ENCODE measurements at regions not wholly inside any gene's neighbourhood (a gene's known extent, or its start where the extent isn't known, plus 50 kb on each side); places are given as distances from the start of the nearest gene placed in this dataset.

GRCh38 chr14:71465316-71465715 is 466.9 kb upstream of the RGS6 start:
- peaks cover 41% of the 10 kb centered on the region for H3K4me1 ChIP-seq (ENCODE audit: control insufficient read depth, insufficient read depth, low read length)
- no peak overlapping the region for H3K4me2 ChIP-seq (ENCODE audit: low read length)
- no peak overlapping the region for H3K9ac ChIP-seq (ENCODE audit: low read depth, low read length)
- peaks cover 6% of the 10 kb centered on the region for H3K9me3 ChIP-seq (replicated peaks; ENCODE audit: low read length)
- H3K4me3 ChIP-seq (ENCODE audit: low read length): no peak overlapping the region
- peaks cover 4% of the 10 kb centered on the region for H3K36me3 ChIP-seq (ENCODE audit: insufficient read depth, low read length)
- H3K27me3 ChIP-seq (ENCODE audit: control insufficient read depth, insufficient read depth, low read length): no peaks in the 10 kb centered on the region

- H3K9ac ChIP-seq (ENCODE audit: low read depth, low read length): no peak overlapping the region
- H3K4me3 ChIP-seq (ENCODE audit: low read length): no peak overlapping the region
- peaks cover 6% of the 10 kb centered on the region for H3K9me3 ChIP-seq (replicated peaks; ENCODE audit: low read length)
- peaks cover 4% of the 10 kb centered on the region for H3K36me3 ChIP-seq (ENCODE audit: insufficient read depth, low read length)
- no peak overlapping the region for H3K4me2 ChIP-seq (ENCODE audit: low read length)
- H3K27me3 ChIP-seq (ENCODE audit: control insufficient read depth, insufficient read depth, low read length): no peaks in the 10 kb centered on the region
- peaks cover 41% of the 10 kb centered on the region for H3K4me1 ChIP-seq (ENCODE audit: control insufficient read depth, insufficient read depth, low read length)
Observed at GRCh38 chr14:71466251-71466650, 466.0 kb upstream of the RGS6 start.

DNA sequence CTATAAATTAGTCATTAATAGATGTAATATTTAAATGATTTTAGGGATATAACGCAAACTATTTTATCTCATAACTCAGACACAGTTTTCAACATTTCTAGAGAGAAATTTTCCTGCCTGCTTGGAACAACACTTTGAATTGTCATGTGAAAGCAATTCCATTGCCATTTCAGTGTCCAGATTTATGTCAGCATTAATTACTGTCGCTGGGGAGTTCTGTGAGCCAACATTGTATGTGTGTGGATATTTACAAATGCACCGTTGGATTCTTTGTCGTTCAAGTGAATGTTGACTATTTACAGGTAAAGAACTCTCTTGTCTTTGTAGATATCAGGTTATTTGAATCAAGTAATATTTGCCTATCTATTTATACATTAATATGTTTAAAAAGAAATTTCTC is 465.3 kb upstream of the RGS6 start:
- H3K4me3 ChIP-seq (ENCODE audit: low read length): no peak overlapping the region
- H3K9ac ChIP-seq (ENCODE audit: low read depth, low read length): peak overlapping the region; percentile 23
- H3K4me2 ChIP-seq (ENCODE audit: low read length): peak overlapping the region; percentile 28
- H3K27me3 ChIP-seq (ENCODE audit: control insufficient read depth, insufficient read depth, low read length): no peaks in the 10 kb centered on the region
- H3K9me3 ChIP-seq (replicated peaks; ENCODE audit: low read length): peaks cover 6% of the 10 kb centered on the region
- peaks cover 4% of the 10 kb centered on the region for H3K36me3 ChIP-seq (ENCODE audit: insufficient read depth, low read length)
- peaks cover 44% of the 10 kb centered on the region for H3K4me1 ChIP-seq (ENCODE audit: control insufficient read depth, insufficient read depth, low read length)

GRCh38 chr14:71467361-71467811 is 464.8 kb upstream of the RGS6 start:
- H3K27me3 ChIP-seq (ENCODE audit: control insufficient read depth, insufficient read depth, low read length): no peaks in the 10 kb centered on the region
- peak overlapping the region; percentile 28 for H3K4me2 ChIP-seq (ENCODE audit: low read length)
- peak overlapping the region; percentile 51 for H3K9ac ChIP-seq (ENCODE audit: low read depth, low read length)
- peaks cover 48% of the 10 kb centered on the region for H3K4me1 ChIP-seq (ENCODE audit: control insufficient read depth, insufficient read depth, low read length)
- peaks cover 4% of the 10 kb centered on the region for H3K36me3 ChIP-seq (ENCODE audit: insufficient read depth, low read length)
- no peak overlapping the region for H3K4me3 ChIP-seq (ENCODE audit: low read length)
- H3K9me3 ChIP-seq (replicated peaks; ENCODE audit: low read length): peaks cover 6% of the 10 kb centered on the region

DNA sequence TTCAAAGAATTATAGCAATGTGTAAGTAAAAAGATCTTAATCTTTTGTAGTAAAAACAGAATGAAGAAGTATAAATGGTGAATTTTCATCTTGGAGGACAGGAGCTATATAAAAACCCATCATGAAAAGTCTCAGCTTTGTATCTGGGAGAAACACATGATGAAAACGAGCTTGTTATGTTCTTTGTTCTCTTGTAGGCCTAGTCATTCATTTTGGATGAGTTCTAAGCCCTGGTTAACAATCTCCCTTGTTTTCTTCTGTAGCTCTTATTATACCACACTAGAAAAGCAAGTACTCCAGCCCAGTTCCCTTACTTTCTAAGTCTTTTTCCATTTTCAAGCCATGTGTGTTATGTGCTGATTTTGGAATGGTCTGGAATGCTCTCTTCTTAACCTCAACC is 463.5 kb upstream of the RGS6 start:
- H3K4me1 ChIP-seq (ENCODE audit: control insufficient read depth, insufficient read depth, low read length): peaks cover 58% of the 10 kb centered on the region
- no peaks in the 10 kb centered on the region for H3K27me3 ChIP-seq (ENCODE audit: control insufficient read depth, insufficient read depth, low read length)
- H3K36me3 ChIP-seq (ENCODE audit: insufficient read depth, low read length): peaks cover 4% of the 10 kb centered on the region
- no peak overlapping the region for H3K4me3 ChIP-seq (ENCODE audit: low read length)
- H3K9me3 ChIP-seq (replicated peaks; ENCODE audit: low read length): peaks cover 5% of the 10 kb centered on the region
- no peak overlapping the region for H3K4me2 ChIP-seq (ENCODE audit: low read length)
- H3K9ac ChIP-seq (ENCODE audit: low read depth, low read length): no peak overlapping the region

DNA sequence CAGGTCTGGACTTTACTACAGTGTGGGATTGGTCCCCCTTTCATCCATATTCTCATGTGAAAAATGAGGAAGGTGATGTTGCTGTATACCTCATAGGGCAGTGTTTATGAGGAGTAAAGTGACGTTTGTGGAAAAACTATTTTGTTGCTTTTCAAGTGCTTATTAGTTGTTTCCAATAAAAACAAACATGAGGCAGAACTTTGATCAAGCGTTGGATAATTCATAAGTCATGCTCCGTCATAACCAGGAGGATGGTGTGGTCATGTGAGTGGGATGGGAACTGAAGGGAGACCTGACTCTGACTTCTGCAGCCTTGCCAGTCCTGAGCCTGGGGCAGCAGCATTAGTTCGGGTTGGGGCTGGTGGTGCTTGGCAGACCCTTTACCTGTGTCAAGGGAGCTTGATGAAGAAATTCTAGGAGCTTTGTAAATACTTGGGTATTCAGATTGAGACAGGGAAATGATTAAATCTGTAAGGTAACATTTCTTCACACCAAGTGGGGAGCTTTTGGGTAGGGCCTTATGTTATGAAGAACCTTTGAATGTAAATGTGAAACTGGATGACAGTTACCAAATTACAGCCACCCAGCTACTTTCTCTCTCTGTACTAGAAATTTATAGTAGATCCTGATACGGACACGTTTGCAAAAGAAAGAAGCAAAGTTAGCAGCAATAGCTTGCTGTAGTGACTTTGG is 462.4 kb upstream of the RGS6 start:
- peaks cover 68% of the 10 kb centered on the region for H3K4me1 ChIP-seq (ENCODE audit: control insufficient read depth, insufficient read depth, low read length)
- no peak overlapping the region for H3K9ac ChIP-seq (ENCODE audit: low read depth, low read length)
- H3K27me3 ChIP-seq (ENCODE audit: control insufficient read depth, insufficient read depth, low read length): no peaks in the 10 kb centered on the region
- H3K4me3 ChIP-seq (ENCODE audit: low read length): no peak overlapping the region
- no peaks in the 10 kb centered on the region for H3K9me3 ChIP-seq (replicated peaks; ENCODE audit: low read length)
- H3K4me2 ChIP-seq (ENCODE audit: low read length): no peak overlapping the region
- H3K36me3 ChIP-seq (ENCODE audit: insufficient read depth, low read length): no peaks in the 10 kb centered on the region

DNA sequence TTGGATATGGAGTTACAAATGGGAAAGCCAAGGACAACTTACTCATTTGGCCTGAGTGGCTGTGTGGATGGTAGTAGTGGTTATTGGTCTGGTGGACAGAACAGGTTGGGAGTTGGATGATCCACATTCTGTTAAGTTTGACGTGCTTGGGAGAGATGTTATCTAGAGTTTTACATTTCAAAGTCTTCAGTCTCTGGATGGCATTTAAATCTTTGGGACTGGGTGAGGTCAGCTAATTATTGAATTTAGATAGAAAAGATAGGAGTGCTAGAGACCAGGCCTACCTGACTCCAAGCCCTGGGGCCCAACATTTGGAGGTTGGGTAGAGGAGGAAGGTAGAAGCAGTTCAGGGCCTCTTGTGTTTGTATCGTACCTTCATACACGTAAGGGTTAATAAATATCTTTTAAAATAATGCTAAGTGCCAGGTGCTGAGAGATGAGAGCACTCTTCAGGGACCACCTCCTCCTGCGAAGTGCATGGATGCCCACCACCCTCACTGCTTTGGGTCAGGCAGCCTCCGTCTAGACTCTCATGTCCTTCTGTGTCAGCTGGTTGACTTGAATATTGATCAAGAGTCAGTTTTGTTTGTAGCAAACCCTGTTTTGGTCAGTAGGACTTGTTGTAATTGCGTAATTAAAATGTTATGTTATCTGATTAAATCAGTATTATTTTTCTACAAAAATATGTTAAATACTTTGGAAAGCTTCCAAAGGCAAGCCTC is 460.4 kb upstream of the RGS6 start:
- H3K36me3 ChIP-seq (ENCODE audit: insufficient read depth, low read length): no peaks in the 10 kb centered on the region
- no peak overlapping the region for H3K9ac ChIP-seq (ENCODE audit: low read depth, low read length)
- no peak overlapping the region for H3K4me2 ChIP-seq (ENCODE audit: low read length)
- H3K9me3 ChIP-seq (replicated peaks; ENCODE audit: low read length): no peaks in the 10 kb centered on the region
- no peak overlapping the region for H3K4me3 ChIP-seq (ENCODE audit: low read length)
- H3K27me3 ChIP-seq (ENCODE audit: control insufficient read depth, insufficient read depth, low read length): no peaks in the 10 kb centered on the region
- peaks cover 66% of the 10 kb centered on the region for H3K4me1 ChIP-seq (ENCODE audit: control insufficient read depth, insufficient read depth, low read length)

GRCh38 chr14:71472356-71473340 is 459.6 kb upstream of the RGS6 start:
- Histone ChIP-seq H3K4me2 (ENCODE audit: low read length) (peak overlapping the region; percentile 11), H3K9me3 (replicated peaks; ENCODE audit: low read length) (no peaks in the 10 kb centered on the region), H3K9ac (ENCODE audit: low read depth, low read length) (peak overlapping the region; percentile 12), H3K4me3 (ENCODE audit: low read length) (no peak overlapping the region), H3K27me3 (ENCODE audit: control insufficient read depth, insufficient read depth, low read length) (no peaks in the 10 kb centered on the region), H3K36me3 (ENCODE audit: insufficient read depth, low read length) (no peaks in the 10 kb centered on the region), H3K4me1 (ENCODE audit: control insufficient read depth, insufficient read depth, low read length) (peaks cover 58% of the 10 kb centered on the region)

- Histone ChIP-seq H3K4me1 (ENCODE audit: control insufficient read depth, insufficient read depth, low read length) (peaks cover 51% of the 10 kb centered on the region), H3K4me2 (ENCODE audit: low read length) (no peak overlapping the region), H3K9me3 (replicated peaks; ENCODE audit: low read length) (no peaks in the 10 kb centered on the region), H3K4me3 (ENCODE audit: low read length) (no peak overlapping the region), H3K27me3 (ENCODE audit: control insufficient read depth, insufficient read depth, low read length) (no peaks in the 10 kb centered on the region), H3K9ac (ENCODE audit: low read depth, low read length) (no peak overlapping the region), H3K36me3 (ENCODE audit: insufficient read depth, low read length) (no peaks in the 10 kb centered on the region)
Observed at GRCh38 chr14:71473843-71474242, 458.4 kb upstream of the RGS6 start.

- Histone ChIP-seq H3K4me1 (ENCODE audit: control insufficient read depth, insufficient read depth, low read length) (peaks cover 50% of the 10 kb centered on the region), H3K4me2 (ENCODE audit: low read length) (no peak overlapping the region), H3K27me3 (ENCODE audit: control insufficient read depth, insufficient read depth, low read length) (no peaks in the 10 kb centered on the region), H3K9me3 (replicated peaks; ENCODE audit: low read length) (no peaks in the 10 kb centered on the region), H3K4me3 (ENCODE audit: low read length) (no peak overlapping the region), H3K9ac (ENCODE audit: low read depth, low read length) (no peak overlapping the region), H3K36me3 (ENCODE audit: insufficient read depth, low read length) (no peaks in the 10 kb centered on the region)
Observed at GRCh38 chr14:71474301-71475265, 457.6 kb upstream of the RGS6 start.

All from skeletal muscle satellite cell (primary cell).